ENCODE measurements at regions not wholly inside any gene's neighbourhood (a gene's known extent, or its start where the extent isn't known, plus 50 kb on each side); places are given as distances from the start of the nearest gene placed in this dataset.

DNA sequence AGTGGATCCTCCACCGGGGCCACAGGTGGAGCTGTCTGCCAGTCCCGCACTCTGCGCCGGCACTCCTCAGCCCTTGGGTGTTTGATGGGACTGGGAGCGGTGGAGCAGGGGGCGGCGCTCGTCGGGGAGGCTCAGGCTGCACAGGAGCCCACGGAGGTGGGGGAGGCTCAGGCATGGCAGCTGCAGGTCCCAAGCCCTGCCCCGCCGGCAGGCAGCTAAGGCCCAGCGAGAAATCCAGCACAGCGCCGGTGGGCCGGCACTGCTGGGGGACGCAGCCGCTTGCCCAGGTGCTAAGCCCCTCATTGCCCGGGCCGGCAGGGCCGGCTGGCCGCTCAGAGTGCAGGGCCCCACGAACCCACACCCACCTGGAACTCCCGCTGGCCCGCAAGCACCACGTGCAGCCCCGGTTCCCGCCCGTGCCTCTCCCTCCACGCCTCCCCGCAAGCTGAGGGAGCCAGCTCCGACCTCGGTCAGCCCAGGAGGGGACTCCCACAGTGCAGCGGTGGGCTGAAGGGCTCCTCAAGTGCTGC lies 286.4 kb downstream of the RBM26 start:
- Histone ChIP-seq H2AFZ (ENCODE audit: low read length) (no peak overlapping the region), H4K20me1 (ENCODE audit: insufficient read depth, low read length, poor library complexity, severe bottlenecking) (no peaks in the 10 kb centered on the region), H3K4me1 (ENCODE audit: insufficient read depth, low read length, poor library complexity, severe bottlenecking) (no peaks in the 10 kb centered on the region), H3K79me2 (ENCODE audit: insufficient read depth, low read length) (no peaks in the 10 kb centered on the region), H3K9me3 (ENCODE audit: insufficient read depth, low read depth, low read length) (no peaks in the 10 kb centered on the region), H3K4me2 (ENCODE audit: low read depth, low read length, poor library complexity, severe bottlenecking) (no peak overlapping the region), H3K27me3 (ENCODE audit: insufficient read depth, low read length, poor library complexity, severe bottlenecking) (no peaks in the 10 kb centered on the region), H3K9ac (ENCODE audit: low read depth, low read length, poor library complexity, severe bottlenecking) (no peak overlapping the region), H3K36me3 (ENCODE audit: insufficient read depth, low read length) (no peaks in the 10 kb centered on the region), H3K4me3 (ENCODE audit: low read length, poor library complexity, severe bottlenecking) (no peak overlapping the region), H3F3A (ENCODE audit: low read depth) (no peaks in the 10 kb centered on the region), H3K9me2 (replicated peaks; ENCODE audit: low read depth, low read length) (no peaks in the 10 kb centered on the region)
- no peak for TF ChIP-seq EZH2phosphoT487 (IDR thresholded peaks at IDR 0.05; ENCODE audit: borderline replicate concordance)
- TF ChIP-seq, protein P1, sequence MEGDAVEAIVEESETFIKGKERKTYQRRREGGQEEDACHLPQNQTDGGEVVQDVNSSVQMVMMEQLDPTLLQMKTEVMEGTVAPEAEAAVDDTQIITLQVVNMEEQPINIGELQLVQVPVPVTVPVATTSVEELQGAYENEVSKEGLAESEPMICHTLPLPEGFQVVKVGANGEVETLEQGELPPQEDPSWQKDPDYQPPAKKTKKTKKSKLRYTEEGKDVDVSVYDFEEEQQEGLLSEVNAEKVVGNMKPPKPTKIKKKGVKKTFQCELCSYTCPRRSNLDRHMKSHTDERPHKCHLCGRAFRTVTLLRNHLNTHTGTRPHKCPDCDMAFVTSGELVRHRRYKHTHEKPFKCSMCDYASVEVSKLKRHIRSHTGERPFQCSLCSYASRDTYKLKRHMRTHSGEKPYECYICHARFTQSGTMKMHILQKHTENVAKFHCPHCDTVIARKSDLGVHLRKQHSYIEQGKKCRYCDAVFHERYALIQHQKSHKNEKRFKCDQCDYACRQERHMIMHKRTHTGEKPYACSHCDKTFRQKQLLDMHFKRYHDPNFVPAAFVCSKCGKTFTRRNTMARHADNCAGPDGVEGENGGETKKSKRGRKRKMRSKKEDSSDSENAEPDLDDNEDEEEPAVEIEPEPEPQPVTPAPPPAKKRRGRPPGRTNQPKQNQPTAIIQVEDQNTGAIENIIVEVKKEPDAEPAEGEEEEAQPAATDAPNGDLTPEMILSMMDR (conservative IDR thresholded peaks at IDR 0.05; ENCODE audit: low read length), result no peak

DNA sequence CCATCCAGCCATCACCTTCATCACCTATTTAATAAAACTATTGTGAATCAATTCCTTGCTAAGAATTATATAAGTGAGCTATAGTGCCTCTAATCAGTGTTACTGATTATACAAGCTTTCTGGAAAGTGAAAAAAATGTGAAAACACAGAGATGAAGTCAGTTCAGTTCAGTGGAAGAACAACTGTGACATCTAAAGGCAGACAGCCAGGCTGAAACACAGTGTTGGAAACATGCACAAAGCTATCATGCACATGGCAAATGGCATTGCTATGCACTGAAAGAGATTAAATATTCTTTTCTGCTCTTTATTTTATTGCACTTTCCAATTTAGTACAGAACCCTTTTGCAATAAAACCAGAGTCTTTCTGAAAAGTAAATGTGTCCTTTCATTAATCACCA lies 294.0 kb downstream of the RBM26 start:
- peak overlapping the region; percentile 22; the same call in 1 of the 2 replicates for H2AFZ ChIP-seq (ENCODE audit: low read length)
- no peak overlapping the region for H3K9ac ChIP-seq (ENCODE audit: low read depth, low read length, poor library complexity, severe bottlenecking)
- no peaks in the 10 kb centered on the region for H3K36me3 ChIP-seq (ENCODE audit: insufficient read depth, low read length)
- no peaks in the 10 kb centered on the region for H3K9me3 ChIP-seq (ENCODE audit: insufficient read depth, low read depth, low read length)
- H3K27me3 ChIP-seq (ENCODE audit: insufficient read depth, low read length, poor library complexity, severe bottlenecking), result no peaks in the 10 kb centered on the region
- no peaks in the 10 kb centered on the region for H3K79me2 ChIP-seq (ENCODE audit: insufficient read depth, low read length)
- H4K20me1 ChIP-seq (ENCODE audit: insufficient read depth, low read length, poor library complexity, severe bottlenecking), result no peaks in the 10 kb centered on the region
- no peaks in the 10 kb centered on the region for H3F3A ChIP-seq (ENCODE audit: low read depth)
- H3K4me3 ChIP-seq (ENCODE audit: low read length, poor library complexity, severe bottlenecking), result no peak overlapping the region
- H3K4me1 ChIP-seq (ENCODE audit: insufficient read depth, low read length, poor library complexity, severe bottlenecking), result no peaks in the 10 kb centered on the region
- TF ChIP-seq EZH2phosphoT487 (IDR thresholded peaks at IDR 0.05; ENCODE audit: borderline replicate concordance), result no peak
- TF ChIP-seq, protein P1 (conservative IDR thresholded peaks at IDR 0.05; ENCODE audit: low read length), result no peak
- no peaks in the 10 kb centered on the region for H3K9me2 ChIP-seq (replicated peaks; ENCODE audit: low read depth, low read length)
- no peak overlapping the region for H3K4me2 ChIP-seq (ENCODE audit: low read depth, low read length, poor library complexity, severe bottlenecking)

DNA sequence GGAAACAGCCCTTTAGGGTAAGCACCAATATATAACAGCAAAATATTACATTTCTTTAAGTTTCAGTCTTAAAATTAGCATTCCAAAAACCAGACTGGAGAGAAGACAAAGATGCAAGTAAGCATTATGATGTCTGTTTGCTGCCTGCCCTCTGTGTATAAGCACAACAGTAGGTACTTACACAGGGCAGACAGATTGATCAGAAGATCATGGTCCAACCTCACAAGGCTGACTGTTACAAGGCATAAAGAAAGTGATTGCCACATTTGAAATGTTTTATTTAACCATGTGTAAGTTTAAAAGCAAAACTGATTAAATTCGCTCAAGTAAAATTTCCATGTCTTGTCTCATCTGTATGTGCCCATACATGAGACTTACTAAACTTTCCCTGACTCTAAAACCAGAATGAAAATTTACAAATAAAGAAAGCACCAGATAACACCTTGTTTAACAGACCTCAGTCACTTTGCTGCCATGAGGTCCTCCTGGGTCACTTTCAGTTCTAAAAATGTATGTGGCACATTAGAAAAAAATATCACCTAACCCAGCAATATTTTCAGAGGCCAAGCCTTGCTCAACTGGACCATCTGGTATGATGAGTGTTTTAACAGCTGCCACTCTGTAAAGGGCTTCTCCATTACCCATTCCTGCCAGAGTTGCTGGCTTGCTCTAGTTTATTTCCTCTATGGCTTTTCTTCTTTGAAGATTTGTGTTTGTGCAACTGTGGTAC lies 297.0 kb downstream of the RBM26 start:
- no peaks in the 10 kb centered on the region for H4K20me1 ChIP-seq (ENCODE audit: insufficient read depth, low read length, poor library complexity, severe bottlenecking)
- no peaks in the 10 kb centered on the region for H3K4me1 ChIP-seq (ENCODE audit: insufficient read depth, low read length, poor library complexity, severe bottlenecking)
- no peaks in the 10 kb centered on the region for H3K79me2 ChIP-seq (ENCODE audit: insufficient read depth, low read length)
- peak overlapping the region; percentile 18 for H2AFZ ChIP-seq (ENCODE audit: low read length)
- H3K36me3 ChIP-seq (ENCODE audit: insufficient read depth, low read length), result no peaks in the 10 kb centered on the region
- H3K4me3 ChIP-seq (ENCODE audit: low read length, poor library complexity, severe bottlenecking), result no peak overlapping the region
- H3K9me3 ChIP-seq (ENCODE audit: insufficient read depth, low read depth, low read length), result no peaks in the 10 kb centered on the region
- H3F3A ChIP-seq (ENCODE audit: low read depth), result no peaks in the 10 kb centered on the region
- H3K4me2 ChIP-seq (ENCODE audit: low read depth, low read length, poor library complexity, severe bottlenecking), result no peak overlapping the region
- H3K9ac ChIP-seq (ENCODE audit: low read depth, low read length, poor library complexity, severe bottlenecking), result no peak overlapping the region
- TF ChIP-seq EZH2phosphoT487 (IDR thresholded peaks at IDR 0.05; ENCODE audit: borderline replicate concordance), result no peak
- TF ChIP-seq, protein P1 (conservative IDR thresholded peaks at IDR 0.05; ENCODE audit: low read length), result no peak
- no peaks in the 10 kb centered on the region for H3K27me3 ChIP-seq (ENCODE audit: insufficient read depth, low read length, poor library complexity, severe bottlenecking)
- H3K9me2 ChIP-seq (replicated peaks; ENCODE audit: low read depth, low read length), result no peaks in the 10 kb centered on the region
